ENCODE measurements at regions not wholly inside any gene's neighbourhood (a gene's known extent, or its start where the extent isn't known, plus 50 kb on each side); places are given as distances from the start of the nearest gene placed in this dataset.

- peak; percentile 83 for DNase-seq
These were observed 52.7 kb upstream of the FOXF1 start for GRCh38 chr16:86457501-86458148.

- DNase-seq, result no peak
These were observed 52.1 kb upstream of the FOXF1 start for GRCh38 chr16:86458149-86458777.

- no peak for DNase-seq
These were observed 51.1 kb upstream of the FOXF1 start for GRCh38 chr16:86459266-86459665.

All from hindlimb muscle (tissue), 1 donor.